ENCODE measurements at regions not wholly inside any gene's neighbourhood (a gene's known extent, or its start where the extent isn't known, plus 50 kb on each side); places are given as distances from the start of the nearest gene placed in this dataset.
"Not testable (repeated sequence)": the region's sequence is repeated elsewhere in the genome, so short reads cannot be mapped to it uniquely, and the experiment has no call there.

- H3K9me3 Mint-ChIP-seq = not testable (repeated sequence)
Measured at GRCh38 chr12:71311611-71312010, 128.0 kb upstream of the LGR5 start.

GRCh38 chr12:71306808-71307207 is 132.8 kb upstream of the LGR5 start:
- DNase-seq (ENCODE audit: low spot score in 2 of 2) = no peak
- ATAC-seq = no peak
- no peak overlapping the region for H3K27ac Mint-ChIP-seq
- H3K9me3 Mint-ChIP-seq = no peaks in the 10 kb centered on the region
- H3K36me3 Mint-ChIP-seq = no peaks in the 10 kb centered on the region

More at GRCh38 chr12:71311611-71312010, 128.0 kb upstream of the LGR5 start:
- not testable (repeated sequence) for H3K27ac Mint-ChIP-seq; DNase-seq (ENCODE audit: low spot score in 2 of 2); H3K36me3 Mint-ChIP-seq; ATAC-seq

- no peaks in the 10 kb centered on the region for H3K9me3 Mint-ChIP-seq
- H3K36me3 Mint-ChIP-seq = no peaks in the 10 kb centered on the region
- DNase-seq (ENCODE audit: low spot score in 2 of 2) = no peak
- no peak for ATAC-seq
- H3K27ac Mint-ChIP-seq = no peak overlapping the region
Measured at GRCh38 chr12:71304306-71304705, 135.3 kb upstream of the LGR5 start.

- H3K9me3 Mint-ChIP-seq = no peaks in the 10 kb centered on the region
- ATAC-seq = no peak
- no peak overlapping the region for H3K27ac Mint-ChIP-seq
- H3K36me3 Mint-ChIP-seq = no peaks in the 10 kb centered on the region
- DNase-seq (ENCODE audit: low spot score in 2 of 2) = no peak
Measured at GRCh38 chr12:71303199-71303598, 136.4 kb upstream of the LGR5 start.

GRCh38 chr12:71300772-71301675 is 138.6 kb upstream of the LGR5 start:
- no peak for ATAC-seq
- H3K36me3 Mint-ChIP-seq = no peaks in the 10 kb centered on the region
- DNase-seq (ENCODE audit: low spot score in 2 of 2) = no peak
- H3K9me3 Mint-ChIP-seq = peaks cover 0 to 3% of the 10 kb centered on the region in 2 donors
- H3K27ac Mint-ChIP-seq = no peak overlapping the region

- Mint-ChIP-seq H3K9me3 (peaks cover 0 to 3% of the 10 kb centered on the region in 2 donors), H3K27ac (no peak overlapping the region), H3K36me3 (no peaks in the 10 kb centered on the region)
- ATAC-seq = no peak
- no peak for DNase-seq (ENCODE audit: low spot score in 2 of 2)
Measured at GRCh38 chr12:71299541-71300376, 139.8 kb upstream of the LGR5 start.

- Mint-ChIP-seq H3K27ac (no peak overlapping the region), H3K36me3 (no peaks in the 10 kb centered on the region)
- no peak for ATAC-seq
Measured at GRCh38 chr12:71297930-71298329, 140.1 kb upstream of the TSPAN8 start.

GRCh38 chr12:71295953-71296352 is 138.2 kb upstream of the TSPAN8 start:
- peaks cover 3 to 4% of the 10 kb centered on the region in 2 donors for H3K9me3 Mint-ChIP-seq

More at GRCh38 chr12:71297930-71298329, 140.1 kb upstream of the TSPAN8 start:
- peaks cover 0 to 3% of the 10 kb centered on the region in 2 donors for H3K9me3 Mint-ChIP-seq
- no peak for DNase-seq (ENCODE audit: low spot score in 2 of 2)

GRCh38 chr12:71291746-71292145 is 133.9 kb upstream of the TSPAN8 start:
- Mint-ChIP-seq H3K9me3 (peaks cover 4 to 6% of the 10 kb centered on the region in 2 donors), H3K36me3 (no peaks in the 10 kb centered on the region), H3K27ac (no peak overlapping the region)
- ATAC-seq (no peak), DNase-seq (ENCODE audit: low spot score in 2 of 2) (no peak)

More at GRCh38 chr12:71295953-71296352, 138.2 kb upstream of the TSPAN8 start:
- ATAC-seq (no peak), DNase-seq (ENCODE audit: low spot score in 2 of 2) (no peak)
- Mint-ChIP-seq H3K36me3 (no peaks in the 10 kb centered on the region), H3K27ac (no peak overlapping the region)

GRCh38 chr12:71283883-71284282 is 126.1 kb upstream of the TSPAN8 start:
- Mint-ChIP-seq H3K36me3 (no peaks in the 10 kb centered on the region), H3K9me3 (peaks cover 0 to 1% of the 10 kb centered on the region in 2 donors), H3K27ac (no peak overlapping the region)
- no peak for DNase-seq (ENCODE audit: low spot score in 2 of 2)
- no peak for ATAC-seq

GRCh38 chr12:71282925-71283324 is 125.1 kb upstream of the TSPAN8 start:
- H3K27ac Mint-ChIP-seq = no peak overlapping the region
- ATAC-seq = no peak
- no peaks in the 10 kb centered on the region for H3K36me3 Mint-ChIP-seq
- no peak for DNase-seq (ENCODE audit: low spot score in 2 of 2)
- H3K9me3 Mint-ChIP-seq = no peaks in the 10 kb centered on the region

GRCh38 chr12:71282020-71282419 is 124.2 kb upstream of the TSPAN8 start:
- Mint-ChIP-seq H3K27ac (no peak overlapping the region), H3K36me3 (no peaks in the 10 kb centered on the region), H3K9me3 (no peaks in the 10 kb centered on the region)
- no peak for DNase-seq (ENCODE audit: low spot score in 2 of 2)
- no peak for ATAC-seq

GRCh38 chr12:71281425-71281824 is 123.6 kb upstream of the TSPAN8 start:
- DNase-seq (ENCODE audit: low spot score in 2 of 2) = no peak
- no peak overlapping the region for H3K27ac Mint-ChIP-seq
- no peaks in the 10 kb centered on the region for H3K9me3 Mint-ChIP-seq
- H3K36me3 Mint-ChIP-seq = no peaks in the 10 kb centered on the region
- no peak for ATAC-seq

- ATAC-seq = no peak
- Mint-ChIP-seq H3K36me3 (no peaks in the 10 kb centered on the region), H3K27ac (no peak overlapping the region), H3K9me3 (peaks cover 0 to 4% of the 10 kb centered on the region in 2 donors)
- DNase-seq (ENCODE audit: low spot score in 2 of 2) = no peak
Measured at GRCh38 chr12:71277866-71278265, 120.1 kb upstream of the TSPAN8 start.

- no peak overlapping the region for H3K27ac Mint-ChIP-seq
- peaks cover 0 to 4% of the 10 kb centered on the region in 2 donors for H3K9me3 Mint-ChIP-seq
- no peak for DNase-seq (ENCODE audit: low spot score in 2 of 2)
- no peaks in the 10 kb centered on the region for H3K36me3 Mint-ChIP-seq
- no peak for ATAC-seq
Measured at GRCh38 chr12:71276541-71276940, 118.7 kb upstream of the TSPAN8 start.

GRCh38 chr12:71270794-71271193 is 113.0 kb upstream of the TSPAN8 start:
- not testable (repeated sequence) for ATAC-seq; H3K36me3 Mint-ChIP-seq; H3K9me3 Mint-ChIP-seq; H3K27ac Mint-ChIP-seq; DNase-seq (ENCODE audit: low spot score in 2 of 2)

- H3K9me3 Mint-ChIP-seq = peaks cover 3 to 4% of the 10 kb centered on the region in 2 donors
- H3K36me3 Mint-ChIP-seq = no peaks in the 10 kb centered on the region
- H3K27ac Mint-ChIP-seq = no peak overlapping the region
- ATAC-seq (no peak), DNase-seq (ENCODE audit: low spot score in 2 of 2) (no peak)
Measured at GRCh38 chr12:71270057-71270456, 112.3 kb upstream of the TSPAN8 start.
